ENCODE measurements at regions not wholly inside any gene's neighbourhood (a gene's known extent, or its start where the extent isn't known, plus 50 kb on each side); places are given as distances from the start of the nearest gene placed in this dataset.
"Not testable (repeated sequence)": the region's sequence is repeated elsewhere in the genome, so short reads cannot be mapped to it uniquely, and the experiment has no call there.

DNA sequence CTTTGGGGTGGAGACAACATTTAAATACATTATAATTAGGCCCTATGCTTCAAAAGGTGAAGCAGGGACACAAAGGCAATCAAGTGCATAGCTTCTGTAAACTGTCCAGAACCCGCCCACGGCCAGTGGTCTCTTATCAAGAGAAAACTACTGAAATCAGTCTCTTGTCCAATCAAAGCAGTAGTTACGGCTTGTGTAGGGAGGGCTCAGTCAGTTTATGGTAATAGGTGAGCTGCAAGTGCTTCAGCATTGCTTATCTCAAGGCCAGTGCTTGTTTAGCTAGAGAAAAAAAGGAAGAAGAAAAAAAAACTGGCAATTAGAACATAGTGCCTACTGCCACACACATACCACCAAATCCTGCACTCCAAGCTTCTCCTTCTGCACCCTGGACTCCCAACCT lies 68.6 kb downstream of the FAM72D start:
- not testable (repeated sequence) for H3K4me3 ChIP-seq (ENCODE audit: low read depth, low read length, poor library complexity, severe bottlenecking); H3K9ac ChIP-seq (ENCODE audit: low read length); H4K20me1 ChIP-seq (ENCODE audit: insufficient read depth, low read length); H3K27me3 ChIP-seq (ENCODE audit: insufficient read depth, low read length); H3K36me3 ChIP-seq (ENCODE audit: insufficient read depth, low read length); H3K9me2 ChIP-seq (ENCODE audit: low read depth, low read length); H3K9me3 ChIP-seq (ENCODE audit: low read length); H2AFZ ChIP-seq (ENCODE audit: low read length); H3K4me2 ChIP-seq (ENCODE audit: low read length); H3K79me2 ChIP-seq (ENCODE audit: insufficient read depth, low read length); H3F3A ChIP-seq (ENCODE audit: insufficient read depth, low read length); H3K27ac ChIP-seq (ENCODE audit: low read depth, low read length, poor library complexity, severe bottlenecking); H3K4me1 ChIP-seq (ENCODE audit: insufficient read depth, low read length, severe bottlenecking)

Data from OCI-LY1 (cell line).